GM19455 (cell line): ENCODE measurements at regions not wholly inside any gene's neighbourhood (a gene's known extent, or its start where the extent isn't known, plus 50 kb on each side); places are given as distances from the start of the nearest gene placed in this dataset.
"Not testable (repeated sequence)": the region's sequence is repeated elsewhere in the genome, so short reads cannot be mapped to it uniquely, and the experiment has no call there.

Source experiments
- ATAC-seq: cut with Tn5 transposase; IDR thresholded peaks from one replicate; pipeline ENCODE4 v1.9.1; 2021; ENCODE audit not compliant: unreplicated experiment

GRCh38 chr1:157196670-157197456 is 58.7 kb upstream of the ETV3 start:
- ATAC-seq: not testable (repeated sequence)

GRCh38 chr1:157196245-157196543 is 58.0 kb upstream of the ETV3 start:
- ATAC-seq: no peak

GRCh38 chr1:157195521-157196244 is 57.5 kb upstream of the ETV3 start:
- no peak for ATAC-seq

GRCh38 chr1:157194731-157195520 is 56.7 kb upstream of the ETV3 start:
- ATAC-seq: no peak

- ATAC-seq: no peak
Measured at GRCh38 chr1:157193702-157194391, 55.7 kb upstream of the ETV3 start.

GRCh38 chr1:157193219-157193618 is 55.0 kb upstream of the ETV3 start:
- no peak for ATAC-seq

GRCh38 chr1:157189986-157190982 is 52.1 kb upstream of the ETV3 start:
- ATAC-seq: no peak

- no peak for ATAC-seq
Measured at GRCh38 chr1:157189096-157189495, 50.9 kb upstream of the ETV3 start.
